ENCODE measurements at regions not wholly inside any gene's neighbourhood (a gene's known extent, or its start where the extent isn't known, plus 50 kb on each side); places are given as distances from the start of the nearest gene placed in this dataset.

GRCh38 chr5:3835811-3836210 is 240.2 kb downstream of the IRX1 start:
- H3K4me1 ChIP-seq = no peaks in the 10 kb centered on the region
- no peak overlapping the region for H3K27ac ChIP-seq
- no peak for ATAC-seq (ENCODE audit: low FRiP score in 2 of 2)
- no peaks in the 10 kb centered on the region for H3K9me3 ChIP-seq
- no peak for DNase-seq
- H3K4me3 ChIP-seq = no peak overlapping the region
- no peaks in the 10 kb centered on the region for H3K36me3 ChIP-seq
- 83 to 85% methylated on average over 8 of the region's 8 CpGs for WGBS, 2 donors
- no peak for TF ChIP-seq POLR2AphosphoS5 (IDR thresholded peaks at IDR 0.05)
- TF ChIP-seq POLR2A (IDR thresholded peaks at IDR 0.05) = no peak
- TF ChIP-seq EP300 (IDR thresholded peaks at IDR 0.05) = no peak
- no peak for TF ChIP-seq CTCF (IDR thresholded peaks at IDR 0.05)
- H3K27me3 ChIP-seq = no peaks in the 10 kb centered on the region

- DNase-seq (no peak), ATAC-seq (ENCODE audit: low FRiP score in 2 of 2) (no peak)
- WGBS, 2 donors = 75 to 85% methylated on average over 2 of the region's 2 CpGs
- H3K27me3 ChIP-seq = no peaks in the 10 kb centered on the region
- no peak for TF ChIP-seq EP300 (IDR thresholded peaks at IDR 0.05)
- no peak overlapping the region for H3K27ac ChIP-seq
- H3K4me1 ChIP-seq = no peaks in the 10 kb centered on the region
- H3K9me3 ChIP-seq = no peaks in the 10 kb centered on the region
- H3K36me3 ChIP-seq = no peaks in the 10 kb centered on the region
- no peak overlapping the region for H3K4me3 ChIP-seq
Observed at GRCh38 chr5:3836528-3836927, 240.9 kb downstream of the IRX1 start.

- no peak for ATAC-seq (ENCODE audit: low FRiP score in 2 of 2)
Observed at GRCh38 chr5:3837506-3837905, 241.9 kb downstream of the IRX1 start.

GRCh38 chr5:3839151-3839550 is 243.5 kb downstream of the IRX1 start:
- WGBS, 2 donors = 70 to 72% methylated on average over 2 of the region's 2 CpGs
- H3K36me3 ChIP-seq = no peaks in the 10 kb centered on the region
- H3K4me3 ChIP-seq = no peak overlapping the region
- H3K9me3 ChIP-seq = no peaks in the 10 kb centered on the region
- TF ChIP-seq EP300 (IDR thresholded peaks at IDR 0.05) (no peak), POLR2AphosphoS5 (IDR thresholded peaks at IDR 0.05) (no peak), CTCF (IDR thresholded peaks at IDR 0.05) (no peak), POLR2A (IDR thresholded peaks at IDR 0.05) (no peak)
- no peaks in the 10 kb centered on the region for H3K27me3 ChIP-seq
- no peak for ATAC-seq (ENCODE audit: low FRiP score in 2 of 2)
- no peak for DNase-seq
- no peak overlapping the region for H3K27ac ChIP-seq
- H3K4me1 ChIP-seq = no peaks in the 10 kb centered on the region

More at GRCh38 chr5:3837506-3837905, 241.9 kb downstream of the IRX1 start:
- Histone ChIP-seq H3K27ac (no peak overlapping the region), H3K36me3 (no peaks in the 10 kb centered on the region), H3K27me3 (no peaks in the 10 kb centered on the region), H3K4me1 (no peaks in the 10 kb centered on the region), H3K4me3 (no peak overlapping the region), H3K9me3 (no peaks in the 10 kb centered on the region)
- WGBS, 2 donors = 73 to 78% methylated on average over 4 of the region's 4 CpGs
- DNase-seq = no peak
- TF ChIP-seq EP300 (IDR thresholded peaks at IDR 0.05) = no peak
- no peak for TF ChIP-seq CTCF (IDR thresholded peaks at IDR 0.05)
- TF ChIP-seq POLR2A (IDR thresholded peaks at IDR 0.05) = no peak
- TF ChIP-seq POLR2AphosphoS5 (IDR thresholded peaks at IDR 0.05) = no peak

GRCh38 chr5:3842591-3842990 is 247.0 kb downstream of the IRX1 start:
- no peak overlapping the region for H3K27ac ChIP-seq
- ATAC-seq (ENCODE audit: low FRiP score in 2 of 2) (no peak), DNase-seq (no peak)
- no peaks in the 10 kb centered on the region for H3K9me3 ChIP-seq
- H3K36me3 ChIP-seq = no peaks in the 10 kb centered on the region
- H3K27me3 ChIP-seq = no peaks in the 10 kb centered on the region
- no peaks in the 10 kb centered on the region for H3K4me1 ChIP-seq
- WGBS, 2 donors = 65 to 69% methylated on average over 3 to 6 of the region's 6 CpGs
- TF ChIP-seq CTCF (IDR thresholded peaks at IDR 0.05) (no peak), POLR2A (IDR thresholded peaks at IDR 0.05) (no peak), POLR2AphosphoS5 (IDR thresholded peaks at IDR 0.05) (no peak)
- H3K4me3 ChIP-seq = no peak overlapping the region
